ENCODE measurements at regions not wholly inside any gene's neighbourhood (a gene's known extent, or its start where the extent isn't known, plus 50 kb on each side); places are given as distances from the start of the nearest gene placed in this dataset.

DNA sequence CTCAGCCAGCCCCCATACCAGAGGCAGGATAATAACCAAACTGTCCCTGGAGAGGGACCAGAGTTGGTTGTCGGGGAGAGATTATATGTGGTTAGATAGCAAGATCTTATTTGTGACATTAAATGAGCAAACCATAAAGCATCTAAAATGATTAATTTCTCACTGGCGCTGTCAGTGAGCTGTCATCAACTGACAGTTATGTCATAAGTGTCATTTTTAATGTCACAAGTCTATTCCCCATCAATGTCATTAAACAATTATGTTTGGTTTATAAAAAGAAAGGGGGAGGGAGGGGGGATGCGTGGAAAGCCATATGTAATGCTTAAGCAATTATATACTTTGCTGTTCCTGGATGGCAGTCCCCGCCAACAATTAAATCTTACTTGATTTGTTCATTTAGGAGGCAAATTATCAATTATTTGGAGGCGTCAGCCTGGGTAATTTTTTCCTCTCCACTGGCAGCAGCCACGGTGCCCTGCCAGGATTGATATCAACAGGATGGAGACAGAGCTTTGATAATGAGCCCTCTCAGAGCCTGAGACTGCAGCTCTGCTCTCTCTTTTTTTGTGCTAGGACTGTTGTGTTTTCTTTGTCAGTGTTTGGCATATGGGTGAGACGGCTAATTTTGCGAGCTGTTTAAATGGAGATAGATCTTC lies 333.6 kb upstream of the CAMK1G start:
- DNase-seq, result no peak

DNA sequence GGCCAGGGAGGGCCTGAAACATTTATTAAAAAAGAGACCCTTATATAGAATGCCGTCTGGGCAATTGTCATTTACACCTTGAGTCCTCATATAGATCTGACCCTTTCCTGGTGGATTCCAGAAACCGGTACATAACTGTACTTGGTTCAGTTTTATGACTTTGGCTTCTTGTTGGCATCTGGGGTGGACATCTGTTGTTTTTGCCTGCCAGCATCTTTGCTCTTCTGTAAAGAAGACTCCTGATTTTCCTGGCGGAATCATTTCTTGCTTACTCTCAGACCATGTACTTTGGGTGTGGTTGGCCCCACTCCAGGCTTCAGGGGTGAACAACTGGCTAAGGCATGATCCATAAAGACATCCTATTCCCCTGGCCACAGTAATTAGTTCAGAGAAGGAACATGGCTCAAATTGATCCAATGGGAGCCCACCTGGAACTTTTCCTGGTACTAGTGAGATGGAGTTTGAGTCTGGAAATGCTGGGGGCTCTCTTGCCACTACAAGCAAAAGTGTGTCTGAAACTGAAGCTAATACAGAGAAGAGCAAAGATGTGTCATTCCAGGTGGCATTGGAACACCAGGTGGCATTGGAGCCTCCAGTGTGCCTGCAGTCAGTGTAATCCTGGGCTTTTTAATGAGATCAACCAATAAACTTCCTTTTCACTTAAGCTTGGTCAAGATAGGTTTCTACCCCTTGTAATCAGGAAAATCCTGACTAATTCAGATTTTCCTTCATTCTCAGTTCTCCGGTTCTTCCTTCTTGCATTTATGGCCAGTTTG lies 332.5 kb upstream of the CAMK1G start:
- no peak for DNase-seq

DNA sequence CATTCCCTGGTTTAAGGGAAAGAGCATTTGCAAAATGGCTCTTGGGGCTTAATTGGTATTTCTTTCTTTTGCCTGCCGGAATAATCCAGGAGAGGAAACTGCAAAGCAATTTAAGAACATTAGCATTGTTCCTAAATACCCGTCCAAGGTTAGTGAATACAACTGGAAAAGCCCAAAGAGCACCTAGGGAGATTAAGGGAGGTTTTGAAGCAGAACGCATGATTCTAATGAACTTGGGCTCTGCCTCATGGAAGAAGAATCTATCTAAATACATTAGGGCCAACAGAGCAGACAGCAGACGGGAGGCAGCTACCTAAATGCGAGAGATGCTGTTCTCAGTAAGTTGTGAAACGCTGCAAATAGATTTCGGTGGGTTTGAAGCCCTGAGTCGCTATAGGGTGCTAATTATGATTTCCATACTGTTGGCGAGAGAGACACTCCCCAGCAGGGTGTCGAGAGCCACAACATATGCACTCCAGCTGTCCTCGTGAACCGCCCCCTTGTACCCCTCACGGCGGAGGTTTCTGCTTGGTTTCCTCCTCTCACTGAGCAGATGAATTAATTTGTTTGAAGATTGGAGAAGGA lies 326.7 kb upstream of the CAMK1G start:
- DNase-seq, result no peak

DNA sequence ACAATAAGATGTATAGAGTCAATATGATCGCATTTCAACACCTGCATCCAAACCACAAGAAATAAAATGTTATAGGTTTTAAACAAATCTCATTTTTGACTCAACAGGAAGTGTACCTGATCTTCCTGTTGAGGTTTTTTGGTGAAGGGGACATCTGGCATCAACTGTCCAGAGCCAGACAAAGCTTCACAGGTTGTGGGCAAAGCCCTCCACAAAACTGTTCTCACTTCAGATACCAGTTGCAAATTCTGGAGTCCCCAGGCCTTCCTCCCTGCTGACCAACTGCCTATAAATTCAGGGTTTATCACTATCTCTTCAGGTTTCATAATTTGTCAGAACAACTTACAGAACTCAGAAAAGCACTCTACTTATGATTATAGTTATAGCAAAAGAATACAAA lies 326.1 kb upstream of the CAMK1G start:
- no peak for DNase-seq

GRCh38 chr1:209260136-209260535 lies 323.4 kb upstream of the CAMK1G start:
- no peak for DNase-seq

- DNase-seq, result no peak
Measured at GRCh38 chr1:209262631-209263030, 320.9 kb upstream of the CAMK1G start.

DNA sequence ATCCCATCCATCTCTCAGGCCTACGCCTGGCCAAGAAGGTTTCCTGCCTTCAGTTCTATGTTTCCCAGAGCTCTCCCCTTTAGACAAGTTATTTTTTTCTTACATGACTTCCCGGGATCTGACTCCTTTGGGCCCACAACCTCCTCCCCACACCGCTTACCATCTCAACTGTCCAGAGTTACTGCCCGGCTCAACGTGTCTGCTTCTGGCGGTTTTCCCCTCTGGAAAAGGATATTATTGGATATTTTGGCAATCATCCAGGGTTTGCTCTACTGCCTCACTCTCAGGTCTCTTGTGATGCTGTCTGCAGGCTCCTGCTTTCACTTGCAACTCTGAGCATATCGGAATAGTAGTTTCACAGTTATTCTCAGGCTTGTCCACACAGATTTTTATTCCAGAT lies 318.2 kb upstream of the CAMK1G start:
- DNase-seq, result no peak

GRCh38 chr1:209266590-209267205 lies 316.8 kb upstream of the CAMK1G start:
- no peak for DNase-seq

DNA sequence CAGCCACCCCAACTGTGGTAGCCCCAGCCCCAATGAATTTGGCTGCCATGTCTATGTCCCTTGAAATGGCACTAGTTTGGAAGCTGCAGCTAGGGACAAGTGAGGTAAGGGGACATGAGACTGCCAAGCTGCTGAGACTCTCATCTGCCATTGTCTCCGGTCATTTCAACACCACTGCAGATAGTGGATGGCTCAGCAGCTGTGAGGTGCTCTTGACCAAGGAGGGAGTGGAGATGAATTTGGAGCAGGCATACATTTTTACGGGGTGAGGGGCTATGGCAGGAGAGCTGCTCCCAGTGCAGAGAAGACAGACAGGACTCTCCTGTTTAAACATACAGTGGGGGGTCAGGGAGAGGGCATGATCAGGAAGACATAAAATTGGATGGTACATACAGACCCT lies 315.5 kb upstream of the CAMK1G start:
- DNase-seq, result no peak

- no peak for DNase-seq
Measured at GRCh38 chr1:209268479-209268878, 315.0 kb upstream of the CAMK1G start.

DNA sequence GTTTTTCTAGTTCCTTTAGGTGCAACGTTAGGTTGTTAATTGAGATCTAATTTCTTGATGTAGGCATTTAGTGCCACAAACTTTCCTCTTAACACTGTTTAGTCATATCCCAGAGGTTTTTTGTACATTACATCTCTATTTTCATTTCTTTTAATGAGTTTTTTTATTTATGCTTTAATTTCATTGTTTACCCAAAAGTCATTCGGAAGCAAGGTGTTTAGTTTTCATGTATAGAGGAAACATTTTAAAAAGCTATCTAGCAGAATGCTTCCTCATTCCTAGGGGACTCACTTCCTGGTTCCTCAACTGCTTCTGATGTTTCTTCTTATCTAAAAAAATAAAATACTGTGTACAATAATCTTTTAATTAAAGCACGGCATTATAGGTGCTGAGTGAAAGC lies 307.2 kb upstream of the CAMK1G start:
- DNase-seq, result no peak

GRCh38 chr1:209277662-209278061 lies 305.9 kb upstream of the CAMK1G start:
- no peak for DNase-seq

DNA sequence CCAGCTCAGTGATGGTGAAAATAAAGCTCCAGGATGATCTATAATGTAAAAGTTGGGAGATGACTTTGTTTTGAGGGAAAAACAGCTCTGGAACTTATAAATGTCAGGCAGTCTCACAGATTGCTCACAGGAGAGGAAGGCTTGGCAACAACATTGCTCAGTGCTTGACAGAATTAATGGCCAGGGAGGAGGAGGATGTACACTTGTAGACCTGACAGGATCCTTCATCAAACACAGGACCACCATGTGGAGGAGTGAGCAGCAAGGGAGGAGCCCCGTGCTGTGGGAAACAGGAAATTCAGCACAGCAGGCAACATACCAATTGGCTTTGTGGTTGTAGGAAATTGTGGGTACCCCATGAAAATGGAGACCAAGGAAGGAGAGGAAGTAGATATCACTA lies 291.8 kb upstream of the CAMK1G start:
- DNase-seq, result no peak

DNA sequence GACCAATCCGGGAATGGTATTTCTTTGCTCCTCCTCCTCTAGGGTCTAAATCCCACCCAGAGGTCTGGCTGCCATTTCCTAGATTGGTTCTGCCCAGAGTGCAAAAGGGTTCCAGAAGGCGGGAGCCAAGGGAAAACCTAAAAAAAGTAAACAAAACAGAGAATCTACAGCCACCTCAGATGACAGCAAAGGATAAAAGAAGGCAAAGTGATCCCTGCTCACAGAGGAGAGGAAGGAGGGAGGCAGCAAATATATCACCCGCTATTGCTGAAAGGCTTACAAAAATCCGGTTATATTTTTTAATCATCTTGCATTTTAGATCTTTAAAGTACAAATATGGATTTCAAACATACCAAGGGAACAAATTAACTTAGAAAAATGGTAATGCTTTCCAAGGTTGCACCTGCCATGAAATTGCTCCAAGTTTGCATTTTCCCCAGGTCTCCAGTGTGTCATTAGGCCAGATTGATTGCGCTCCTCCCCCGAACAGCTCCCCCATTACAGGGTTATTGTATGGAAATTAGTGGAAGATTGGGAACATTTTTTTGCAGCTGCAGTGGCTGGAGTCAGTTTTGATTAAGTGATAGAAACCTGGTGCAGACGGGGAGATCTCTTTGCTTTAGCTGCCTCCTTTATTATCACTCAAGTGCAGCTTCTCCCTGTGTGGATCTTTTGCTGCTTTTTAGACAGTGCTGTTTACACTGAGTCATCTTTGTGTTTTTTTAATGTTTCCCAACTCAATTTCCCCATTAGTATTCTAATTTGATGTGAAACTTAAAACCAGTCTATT lies 280.5 kb upstream of the CAMK1G start:
- no peak for DNase-seq

DNA sequence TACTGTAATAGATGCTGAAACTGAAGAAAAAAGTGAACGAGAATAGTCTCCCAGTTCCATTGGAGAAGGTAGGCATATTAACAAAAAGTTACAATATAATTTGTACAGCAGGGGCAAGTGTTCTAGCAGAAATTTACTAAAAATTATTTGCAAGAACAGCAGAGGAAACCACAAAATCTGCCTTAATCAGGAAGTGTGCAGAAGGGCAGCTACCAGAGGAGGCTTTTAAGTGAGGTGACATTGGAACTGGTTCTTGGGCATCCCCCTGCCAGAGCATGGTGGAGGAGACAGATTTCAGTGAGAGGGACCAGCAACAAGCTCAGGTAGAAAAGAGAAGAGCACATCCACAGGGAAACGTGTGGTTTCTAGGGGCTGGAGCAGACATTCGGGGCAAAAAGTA lies 279.3 kb upstream of the CAMK1G start:
- DNase-seq, result no peak

DNA sequence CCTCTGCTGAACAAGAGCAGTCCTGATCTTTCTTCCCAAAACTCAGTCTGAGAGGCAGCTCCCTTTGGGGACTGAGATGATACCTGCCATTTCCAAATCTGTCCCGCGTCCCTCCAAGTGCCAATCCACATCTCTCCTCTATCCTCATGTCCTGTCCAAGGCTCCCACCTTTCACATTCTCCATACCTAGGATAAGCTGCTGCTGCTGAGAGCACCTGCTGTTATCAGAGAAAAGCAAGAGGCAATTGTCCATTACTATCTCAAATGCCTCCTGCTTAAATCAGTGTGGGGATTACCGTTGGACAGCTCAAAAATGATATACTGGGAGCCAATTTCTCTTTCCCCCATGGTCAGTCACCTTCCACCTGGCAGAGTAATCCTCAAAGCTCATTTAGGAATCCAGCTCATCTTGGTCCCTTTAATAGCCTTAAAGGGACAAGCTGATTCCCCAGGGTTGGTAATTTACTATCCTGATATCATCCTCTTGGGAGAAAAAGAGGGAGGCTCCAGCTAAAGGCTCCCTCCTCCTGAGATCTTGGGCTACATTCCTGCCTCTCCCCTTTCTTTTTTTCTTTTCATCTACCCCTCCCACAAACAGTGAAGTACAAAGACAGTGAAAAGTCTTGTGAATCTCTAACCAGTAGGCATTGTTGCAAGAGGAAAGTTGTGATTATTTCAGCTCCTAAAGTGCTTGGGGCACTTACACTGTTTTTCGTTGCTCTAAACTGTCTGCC lies 278.1 kb upstream of the CAMK1G start:
- DNase-seq, result no peak

DNA sequence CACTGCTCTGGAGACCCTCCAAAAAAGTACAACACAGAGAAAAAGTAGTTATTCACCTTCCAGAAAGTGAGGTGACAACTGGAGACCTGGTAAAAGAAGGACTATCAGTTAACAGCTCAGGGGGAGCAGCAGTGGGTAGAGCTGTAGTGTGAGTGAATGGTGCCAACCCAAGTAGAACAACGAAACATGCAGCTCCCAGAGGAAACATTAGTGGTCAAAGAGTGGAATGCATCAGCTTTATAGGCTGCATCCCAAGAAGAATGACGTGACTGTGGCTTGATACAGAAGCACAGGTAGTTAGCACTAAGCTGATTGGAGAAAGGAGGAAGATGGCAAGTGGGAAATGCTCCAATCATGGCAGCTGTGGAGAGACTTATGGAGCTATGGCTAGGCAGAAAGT lies 275.7 kb upstream of the CAMK1G start:
- DNase-seq, result no peak

- DNase-seq, result no peak
Measured at GRCh38 chr1:209309198-209309597, 274.3 kb upstream of the CAMK1G start.

GRCh38 chr1:209311770-209312169 lies 271.7 kb upstream of the CAMK1G start:
- DNase-seq, result no peak

DNA sequence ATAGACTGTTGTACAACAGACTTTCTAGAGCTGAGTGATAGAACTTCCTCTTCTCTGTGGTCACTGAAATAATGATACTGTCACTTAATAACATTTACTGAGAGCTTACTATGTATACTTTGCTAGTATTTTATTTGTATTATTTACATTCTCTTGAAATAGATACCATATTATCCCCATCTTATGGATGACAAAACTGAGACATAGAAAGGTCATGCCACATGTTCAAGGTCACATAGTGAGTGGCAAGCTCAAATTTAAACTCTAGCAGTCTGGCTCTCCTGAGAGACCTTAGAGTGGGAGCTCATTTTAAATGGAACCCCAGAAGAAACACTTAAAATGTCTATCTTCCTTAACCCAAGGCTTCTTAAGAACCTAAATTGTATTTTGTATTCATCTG lies 266.6 kb upstream of the CAMK1G start:
- no peak for DNase-seq

- no peak for DNase-seq
Measured at GRCh38 chr1:209318181-209319056, 265.1 kb upstream of the CAMK1G start.
